ENCODE measurements at regions not wholly inside any gene's neighbourhood (a gene's known extent, or its start where the extent isn't known, plus 50 kb on each side); places are given as distances from the start of the nearest gene placed in this dataset.
"Not testable (repeated sequence)": the region's sequence is repeated elsewhere in the genome, so short reads cannot be mapped to it uniquely, and the experiment has no call there.

GRCh38 chr2:87398567-87399305, 349.2 kb upstream of the PLGLB2 start:
- not testable (repeated sequence) for DNase-seq (ENCODE audit: low spot score in 2 of 2); FAIRE-seq

- DNase-seq (ENCODE audit: low spot score in 2 of 2) (no peak), FAIRE-seq (no peak)
Observed at GRCh38 chr2:87401726-87402345, 346.1 kb upstream of the PLGLB2 start.

- no peak for FAIRE-seq
- no peak for DNase-seq (ENCODE audit: low spot score in 2 of 2)
Observed at GRCh38 chr2:87403893-87404175, 344.1 kb upstream of the PLGLB2 start.

- not testable (repeated sequence) for FAIRE-seq; DNase-seq (ENCODE audit: low spot score in 2 of 2)
Observed at GRCh38 chr2:87404411-87405255, 343.3 kb upstream of the PLGLB2 start.

GRCh38 chr2:87405531-87406216, 342.2 kb upstream of the PLGLB2 start:
- DNase-seq (ENCODE audit: low spot score in 2 of 2); FAIRE-seq: not testable (repeated sequence)

- not testable (repeated sequence) for DNase-seq (ENCODE audit: low spot score in 2 of 2)
Observed at GRCh38 chr2:87406406-87407175, 341.3 kb upstream of the PLGLB2 start.

GRCh38 chr2:87409601-87410000, 338.3 kb upstream of the PLGLB2 start:
- not testable (repeated sequence) for DNase-seq (ENCODE audit: low spot score in 2 of 2); FAIRE-seq

More at GRCh38 chr2:87406406-87407175, 341.3 kb upstream of the PLGLB2 start:
- not testable (repeated sequence) for FAIRE-seq

- DNase-seq (ENCODE audit: low spot score in 2 of 2); FAIRE-seq: not testable (repeated sequence)
Observed at GRCh38 chr2:87410371-87410770, 337.5 kb upstream of the PLGLB2 start.

GRCh38 chr2:87412036-87412820, 335.7 kb upstream of the PLGLB2 start:
- DNase-seq (ENCODE audit: low spot score in 2 of 2); FAIRE-seq: not testable (repeated sequence)

- not testable (repeated sequence) for FAIRE-seq; DNase-seq (ENCODE audit: low spot score in 2 of 2)
Observed at GRCh38 chr2:87414331-87414730, 333.6 kb upstream of the PLGLB2 start.

GRCh38 chr2:87414795-87415570, 332.9 kb upstream of the PLGLB2 start:
- not testable (repeated sequence) for DNase-seq (ENCODE audit: low spot score in 2 of 2); FAIRE-seq

GRCh38 chr2:87415586-87416265, 332.2 kb upstream of the PLGLB2 start:
- FAIRE-seq: not testable (repeated sequence)

GRCh38 chr2:87416266-87416592, 331.7 kb upstream of the PLGLB2 start:
- not testable (repeated sequence) for DNase-seq (ENCODE audit: low spot score in 2 of 2); FAIRE-seq

More at GRCh38 chr2:87415586-87416265, 332.2 kb upstream of the PLGLB2 start:
- not testable (repeated sequence) for DNase-seq (ENCODE audit: low spot score in 2 of 2)

- FAIRE-seq; DNase-seq (ENCODE audit: low spot score in 2 of 2): not testable (repeated sequence)
Observed at GRCh38 chr2:87417147-87417546, 330.7 kb upstream of the PLGLB2 start.

GRCh38 chr2:87417742-87418567, 329.9 kb upstream of the PLGLB2 start:
- FAIRE-seq; DNase-seq (ENCODE audit: low spot score in 2 of 2): not testable (repeated sequence)

All from frontal cortex (tissue), 3 donors.